NB4 (cell line): ENCODE measurements at regions not wholly inside any gene's neighbourhood (a gene's known extent, or its start where the extent isn't known, plus 50 kb on each side); places are given as distances from the start of the nearest gene placed in this dataset.

Experiments used
- DNase-seq: peaks from one replicate; pipeline ENCODE4 v3.0.0; 2010; ENCODE audit warnings: low read depth
- H3K4me3 ChIP-seq: one replicate; pipeline ENCODE4 v1.5.1; 2011; ENCODE audit warnings: mild to moderate bottlenecking, low read depth, low read length, moderate library complexity
- CTCF ChIP-seq: IDR thresholded peaks from one replicate; pipeline ENCODE4 v1.5.1; 2012; ENCODE audit warnings: low read depth, low read length
- MAX ChIP-seq: IDR thresholded peaks from 2 replicates; pipeline ENCODE4 v1.6.1; 2011; ENCODE audit warnings: low read depth, low read length
- MYC ChIP-seq: IDR thresholded peaks from 2 replicates; pipeline ENCODE4 v1.6.1; 2011; ENCODE audit warnings: low read depth, low read length
- POLR2A ChIP-seq: IDR thresholded peaks from 2 replicates; pipeline ENCODE4 v1.6.1; 2011; ENCODE audit warnings: mild to moderate bottlenecking; ENCODE audit not compliant: insufficient read length; ENCODE audit errors: extremely low read depth

- no peak overlapping the region for H3K4me3 ChIP-seq
- TF ChIP-seq POLR2A (no peak), MYC (no peak), MAX (no peak), CTCF (peak; percentile 40)
- peak; percentile 23 for DNase-seq
Measured at GRCh38 chr13:26112843-26113242, 61.0 kb upstream of the SHISA2 start.

GRCh38 chr13:26111797-26112196 is 60.0 kb upstream of the SHISA2 start:
- TF ChIP-seq MAX (no peak), MYC (no peak), POLR2A (no peak), CTCF (no peak)
- no peak overlapping the region for H3K4me3 ChIP-seq

More at GRCh38 chr13:26111797-26112196, 60.0 kb upstream of the SHISA2 start:
- DNase-seq = no peak
